ENCODE measurements at regions not wholly inside any gene's neighbourhood (a gene's known extent, or its start where the extent isn't known, plus 50 kb on each side); places are given as distances from the start of the nearest gene placed in this dataset.
A peak's percentile ranks its signal among the peaks of the same experiment; 100 is the strongest.

DNA sequence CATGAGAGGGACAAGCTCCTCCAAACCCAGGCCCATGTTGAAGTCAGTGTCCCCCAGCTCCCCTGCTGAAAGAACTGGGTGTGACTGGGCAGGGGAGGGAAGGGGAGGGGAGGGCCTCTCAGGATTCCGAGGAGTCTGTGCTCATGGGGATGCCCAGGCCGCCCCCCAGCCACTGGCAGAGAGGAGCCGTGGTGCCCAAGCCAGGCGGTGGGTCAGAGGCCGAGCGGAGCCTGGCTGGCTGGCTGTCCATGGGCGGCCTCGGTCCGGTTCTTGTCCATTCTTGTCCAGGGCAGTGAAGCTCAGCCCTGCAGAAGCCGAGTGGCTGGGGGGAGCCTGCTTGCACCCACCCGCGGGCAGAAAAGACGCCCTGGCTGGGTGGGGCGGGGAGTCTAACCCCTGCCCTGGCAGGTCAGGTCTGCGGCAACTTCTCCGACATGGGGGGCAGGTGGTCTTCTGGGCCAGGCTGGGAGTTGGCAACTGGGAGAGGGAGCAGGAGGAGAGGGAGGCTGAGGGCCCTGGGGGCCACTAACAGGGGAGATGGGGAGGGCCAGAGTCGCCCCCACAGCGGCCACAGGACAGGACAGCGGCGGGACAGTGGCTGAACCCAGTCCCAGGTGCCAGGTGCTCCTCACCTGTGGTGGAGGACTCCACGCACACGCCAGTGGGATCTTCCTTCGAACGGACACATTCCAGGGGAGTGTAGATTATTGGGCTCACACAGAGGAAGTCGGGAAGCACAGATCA is 54.1 kb downstream of the FOXL3 start:
- Histone ChIP-seq H4K5ac (ENCODE audit: insufficient read length, low read depth, low read length) (no peak overlapping the region), H3K56ac (ENCODE audit: insufficient read length, low read depth, low read length) (no peak overlapping the region), H4K91ac (ENCODE audit: insufficient read length, low read depth, low read length) (no peak overlapping the region), H3K79me2 (ENCODE audit: insufficient read depth, low read length) (no peaks in the 10 kb centered on the region), H2AK5ac (ENCODE audit: insufficient read length, low read length) (no peak overlapping the region), H3K23me2 (ENCODE audit: insufficient read length, low read depth, low read length, poor library complexity, severe bottlenecking) (no peaks in the 10 kb centered on the region), H2BK20ac (ENCODE audit: low read depth, low read length, poor library complexity, severe bottlenecking) (no peak overlapping the region), H2BK5ac (ENCODE audit: insufficient read length, low read length) (no peak overlapping the region), H2BK12ac (ENCODE audit: insufficient read length, low read depth, low read length) (no peak overlapping the region), H3K4me2 (ENCODE audit: insufficient read depth, insufficient read length, low read length) (no peak overlapping the region), H3K27ac (ENCODE audit: insufficient read length, low read depth, low read length) (no peak overlapping the region), H2AFZ (ENCODE audit: low read length) (no peak overlapping the region), H3K14ac (ENCODE audit: insufficient read depth, low read length) (no peak overlapping the region), H2BK15ac (ENCODE audit: low read depth, low read length) (no peak overlapping the region), H3K18ac (ENCODE audit: insufficient read length, low read depth, low read length) (no peak overlapping the region), H3K9ac (ENCODE audit: extremely low read depth, insufficient read length, low read length) (no peak overlapping the region), H4K8ac (replicated peaks; ENCODE audit: insufficient read length, low read depth, low read length) (no peak overlapping the region), H2BK120ac (ENCODE audit: low read depth, low read length, poor library complexity, severe bottlenecking) (no peak overlapping the region), H3K9me3 (ENCODE audit: control insufficient read depth, low read depth, low read length) (no peaks in the 10 kb centered on the region), H3K23ac (ENCODE audit: insufficient read length, low read depth, low read length) (no peak overlapping the region), H4K20me1 (ENCODE audit: control insufficient read depth, insufficient read depth, insufficient read length) (no peaks in the 10 kb centered on the region), H3K27me3 (ENCODE audit: insufficient read depth, low read length) (no peaks in the 10 kb centered on the region), H3K4ac (ENCODE audit: low read depth, low read length) (no peak overlapping the region), H3K4me1 (ENCODE audit: insufficient read depth, low read length) (no peaks in the 10 kb centered on the region), H3T11ph (ENCODE audit: low read length) (no peak overlapping the region), H3K79me1 (ENCODE audit: insufficient read depth, low read depth, low read length, poor library complexity, severe bottlenecking) (no peaks in the 10 kb centered on the region)
- TF ChIP-seq, protein P1, sequence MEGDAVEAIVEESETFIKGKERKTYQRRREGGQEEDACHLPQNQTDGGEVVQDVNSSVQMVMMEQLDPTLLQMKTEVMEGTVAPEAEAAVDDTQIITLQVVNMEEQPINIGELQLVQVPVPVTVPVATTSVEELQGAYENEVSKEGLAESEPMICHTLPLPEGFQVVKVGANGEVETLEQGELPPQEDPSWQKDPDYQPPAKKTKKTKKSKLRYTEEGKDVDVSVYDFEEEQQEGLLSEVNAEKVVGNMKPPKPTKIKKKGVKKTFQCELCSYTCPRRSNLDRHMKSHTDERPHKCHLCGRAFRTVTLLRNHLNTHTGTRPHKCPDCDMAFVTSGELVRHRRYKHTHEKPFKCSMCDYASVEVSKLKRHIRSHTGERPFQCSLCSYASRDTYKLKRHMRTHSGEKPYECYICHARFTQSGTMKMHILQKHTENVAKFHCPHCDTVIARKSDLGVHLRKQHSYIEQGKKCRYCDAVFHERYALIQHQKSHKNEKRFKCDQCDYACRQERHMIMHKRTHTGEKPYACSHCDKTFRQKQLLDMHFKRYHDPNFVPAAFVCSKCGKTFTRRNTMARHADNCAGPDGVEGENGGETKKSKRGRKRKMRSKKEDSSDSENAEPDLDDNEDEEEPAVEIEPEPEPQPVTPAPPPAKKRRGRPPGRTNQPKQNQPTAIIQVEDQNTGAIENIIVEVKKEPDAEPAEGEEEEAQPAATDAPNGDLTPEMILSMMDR (conservative IDR thresholded peaks at IDR 0.05) = no peak
- Mint-ChIP-seq H3K27me3 (ENCODE audit: low read depth) (peaks cover 2% of the 10 kb centered on the region), H3K4me3 (no peak overlapping the region), H3K9me3 (no peaks in the 10 kb centered on the region; a peak in 1 of 5 replicates), H3K4me1 (no peaks in the 10 kb centered on the region), H3K36me3 (ENCODE audit: insufficient read depth in 1 of 3, low read depth in 3 of 3) (no peaks in the 10 kb centered on the region; a peak in 1 of 7 replicates), H3K27ac (peak overlapping the region in 1 of 3 experiments; percentile 18; a peak in 2 of 7 replicates)
- no peak for DNase-seq
- no CpG with 5 or more reads among the region's 25 CpGs for WGBS (ENCODE audit: extremely low coverage, insufficient read length, low lambda C conversion rate)
